Heart right ventricle (tissue), 16 donors: ENCODE measurements at regions not wholly inside any gene's neighbourhood (a gene's known extent, or its start where the extent isn't known, plus 50 kb on each side); places are given as distances from the start of the nearest gene placed in this dataset.

Experiments
- ATAC-seq, 8 donors: fragments of 200-7000 bp; cut with Tn5 transposase; one replicate each; pipeline ENCODE4 v1.9.1; 2020; ENCODE audit warnings: mild to moderate bottlenecking in 8 of 8, moderate library complexity in 8 of 8, moderate number of reproducible peaks in 1 of 8
- DNase-seq, 2 donors: peaks; one replicate each; pipeline ENCODE4 v3.0.0-alpha.2; 2020
- H3K27ac ChIP-seq, 10 donors: fragments of 200-600 bp; sonication (generic) in 2 of 10; one replicate each; pipeline versions ENCODE4 v1.5.0 to v1.8.0; 2020 to 2022; ENCODE audit warnings: mild to moderate bottlenecking in 3 of 10
- H3K27me3 ChIP-seq, 7 donors: fragments of 200-600 bp; one replicate each; pipeline ENCODE4 v1.8.0; 2021 to 2022; ENCODE audit warnings: mild to moderate bottlenecking in 2 of 7
- H3K36me3 ChIP-seq, 9 donors: fragments of 200-600 bp; sonication (generic) in 1 of 9; one replicate each; pipeline versions ENCODE4 v1.5.0 to v1.8.0; 2020 to 2022; ENCODE audit warnings: mild to moderate bottlenecking in 2 of 9
- H3K4me1 ChIP-seq, 9 donors: fragments of 200-600 bp; sonication (generic) in 1 of 9; one replicate each; pipeline versions ENCODE4 v1.5.0 to v1.8.0; 2020 to 2022; ENCODE audit warnings: mild to moderate bottlenecking in 4 of 9
- H3K4me3 ChIP-seq, 10 donors: fragments of 200-600 bp; sonication (generic) in 2 of 10; one replicate each; pipeline versions ENCODE4 v1.5.0 to v1.8.0; 2020 to 2022; ENCODE audit warnings: mild to moderate bottlenecking in 7 of 10, moderate library complexity in 2 of 10
- H3K9me3 ChIP-seq, 11 donors: fragments of 200-600 bp in 10 of 11; sonication (generic) in 2 of 11; one replicate each; pipeline versions ENCODE4 v1.5.0 to v1.8.0; 2013 to 2022; ENCODE audit warnings: mild to moderate bottlenecking in 2 of 11, control low read depth in 1 of 11, moderate library complexity in 1 of 11
- CTCF ChIP-seq, 9 donors: fragments of 200-600 bp; sonication (generic) in 2 of 9; IDR thresholded peaks; one replicate each; pipeline versions ENCODE4 v1.5.0 to v1.8.0; 2021 to 2022; ENCODE audit warnings: antibody characterized with exemption in 9 of 9, mild to moderate bottlenecking in 5 of 9, moderate library complexity in 1 of 9
- WGBS, 2 donors: extraction: QIAGEN DNeasy Blood & Tissue Kit; methylation state at CpG; one replicate each; pipeline ENCODE4 v1.1.7; 2013; ENCODE audit warnings: inconsistent platforms in 1 of 2; 5-methylcytosine and 5-hydroxymethylcytosine counted together
- intact Hi-C, 10 donors: fragments of 100-400 bp; cut with DNase I; formaldehyde crosslinking; loops; one replicate each; pipeline versions ENCODE4 v1.11.1 to v1.14.2; 2022
- donor health status: Arrhythmogenic right ventricular cardiomyopathy.
- donor health status: ischemic (EF 13 %, LVEDD 7.1; RV severe dilation, severe dysfunction).
- donor health status: healthy with polysubstance abuse.
- donor health status: DM: no; HTN: yes; CAD: no.
- donor health status: DM: no; HTN: no; CAD: no.
- donor health status: ischemic (EF 25% LVEDD 6.9; RV normal size, moderate dysfunction).
- donor health status: ischemic (EF 25% LVEDD 5.7; RV mildly dilated, moderate dysfunction).
- donor health status: healthy.
- donor health status: DM: yes; HTN: yes; CAD: no.
- donor health status: Ischemic cardiomyopathy.
- donor health status: ischemic (EF 35%, LVEDD 5.7; RV mildly dilated, moderate dysfunction).
- donor health status: nonischemic (EF 11% LVEDD 7.7; RV severe dilation, severe dysfunction).
- donor health status: DM: yes; HTN: yes; CAD: no.
- donor health status: PGD.
- donor health status: ischemic (EF 29% LVEDD 5.4; RV normal size, mild dysfunction).
- donor health status: nonischemic (EF 23%, LVEDD 6.1; RV moderate dilation, normal function).

GRCh38 chr13:61486496-61486895 lies 70.8 kb upstream of the PCDH20 start:
- intact Hi-C loops, result no loop called here
- ATAC-seq (no peak), DNase-seq (no peak)
- no peak for TF ChIP-seq CTCF (IDR thresholded peaks at IDR 0.05)
- Histone ChIP-seq H3K27me3 (no peaks in the 10 kb centered on the region), H3K9me3 (no peaks in the 10 kb centered on the region), H3K4me3 (no peak overlapping the region), H3K36me3 (no peaks in the 10 kb centered on the region), H3K27ac (no peak overlapping the region), H3K4me1 (no peaks in the 10 kb centered on the region)
- 85 to 86% methylated on average over 6 of the region's 6 CpGs for WGBS, 2 donors

- TF ChIP-seq CTCF (IDR thresholded peaks at IDR 0.05), result no peak
- Histone ChIP-seq H3K36me3 (no peaks in the 10 kb centered on the region), H3K27me3 (no peaks in the 10 kb centered on the region), H3K9me3 (peaks cover 0 to 1% (median 0%) of the 10 kb centered on the region in 11 donors), H3K27ac (no peak overlapping the region), H3K4me3 (no peak overlapping the region), H3K4me1 (no peaks in the 10 kb centered on the region)
- DNase-seq (no peak), ATAC-seq (no peak)
- intact Hi-C loops, result no loop called here
- WGBS, 2 donors, result 74 to 91% methylated on average over 2 of the region's 2 CpGs
These were observed 69.6 kb upstream of the PCDH20 start for GRCh38 chr13:61485128-61485765.

- no peak overlapping the region for H3K27ac ChIP-seq
- WGBS, 2 donors, result 82 to 89% methylated on average over 5 of the region's 5 CpGs
- DNase-seq (no peak), ATAC-seq (no peak)
- H3K36me3 ChIP-seq, result no peaks in the 10 kb centered on the region
- no peaks in the 10 kb centered on the region for H3K4me1 ChIP-seq
- no peaks in the 10 kb centered on the region for H3K27me3 ChIP-seq
- intact Hi-C loops, result no loop called here
- peaks cover 0 to 9% (median 0%) of the 10 kb centered on the region in 11 donors for H3K9me3 ChIP-seq
- no peak overlapping the region for H3K4me3 ChIP-seq
- TF ChIP-seq CTCF (IDR thresholded peaks at IDR 0.05), result no peak
These were observed 62.0 kb upstream of the PCDH20 start for GRCh38 chr13:61477619-61478018.

- ATAC-seq (no peak), DNase-seq (no peak)
- Histone ChIP-seq H3K9me3 (no peaks in the 10 kb centered on the region), H3K4me1 (no peaks in the 10 kb centered on the region), H3K36me3 (no peaks in the 10 kb centered on the region), H3K27me3 (peaks cover 0 to 5% (median 0%) of the 10 kb centered on the region in 7 donors), H3K4me3 (no peak overlapping the region), H3K27ac (no peak overlapping the region)
- no peak for TF ChIP-seq CTCF (IDR thresholded peaks at IDR 0.05)
- intact Hi-C loops, result no loop called here
- WGBS, 2 donors, result 19 to 20% methylated on average over 2 of the region's 2 CpGs
These were observed 55.1 kb upstream of the PCDH20 start for GRCh38 chr13:61470786-61471185.
